Panc1 (cell line): ENCODE measurements at regions not wholly inside any gene's neighbourhood (a gene's known extent, or its start where the extent isn't known, plus 50 kb on each side); places are given as distances from the start of the nearest gene placed in this dataset.
"Not testable (repeated sequence)": the region's sequence is repeated elsewhere in the genome, so short reads cannot be mapped to it uniquely, and the experiment has no call there.

Experiments
- POLR2AphosphoS5 ChIP-seq: IDR thresholded peaks from 2 replicates; pipeline ENCODE4 v1.6.1; 2012; ENCODE audit warnings: mild to moderate bottlenecking, low read depth, low read length, moderate library complexity
- SIN3A ChIP-seq: IDR thresholded peaks from 2 replicates; pipeline ENCODE4 v1.6.1; 2012; ENCODE audit warnings: low read depth, mild to moderate bottlenecking, low read length, moderate library complexity, borderline replicate concordance; ENCODE audit not compliant: insufficient read depth
- TCF7L2 ChIP-seq: IDR thresholded peaks from 2 replicates; pipeline ENCODE4 v1.6.1; 2011; ENCODE audit warnings: mild to moderate bottlenecking, low read depth, low read length, inconsistent platforms
- TF ChIP-seq, protein P1 (sequence below): fragments of 450-650 bp; IDR thresholded peaks from 2 replicates; pipeline ENCODE4 v1.5.1; 2017; ENCODE audit warnings: mild to moderate bottlenecking
- TF ChIP-seq, protein P2 (sequence below), 2 experiments: IDR thresholded peaks; 2 replicates each; pipeline ENCODE4 v1.6.1; 2011 to 2012; ENCODE audit warnings: low read depth in 2 of 2, control low read depth in 1 of 2, low read length in 1 of 2, mild to moderate bottlenecking in 1 of 2, moderate library complexity in 1 of 2; ENCODE audit not compliant: insufficient read depth in 1 of 2

DNA sequence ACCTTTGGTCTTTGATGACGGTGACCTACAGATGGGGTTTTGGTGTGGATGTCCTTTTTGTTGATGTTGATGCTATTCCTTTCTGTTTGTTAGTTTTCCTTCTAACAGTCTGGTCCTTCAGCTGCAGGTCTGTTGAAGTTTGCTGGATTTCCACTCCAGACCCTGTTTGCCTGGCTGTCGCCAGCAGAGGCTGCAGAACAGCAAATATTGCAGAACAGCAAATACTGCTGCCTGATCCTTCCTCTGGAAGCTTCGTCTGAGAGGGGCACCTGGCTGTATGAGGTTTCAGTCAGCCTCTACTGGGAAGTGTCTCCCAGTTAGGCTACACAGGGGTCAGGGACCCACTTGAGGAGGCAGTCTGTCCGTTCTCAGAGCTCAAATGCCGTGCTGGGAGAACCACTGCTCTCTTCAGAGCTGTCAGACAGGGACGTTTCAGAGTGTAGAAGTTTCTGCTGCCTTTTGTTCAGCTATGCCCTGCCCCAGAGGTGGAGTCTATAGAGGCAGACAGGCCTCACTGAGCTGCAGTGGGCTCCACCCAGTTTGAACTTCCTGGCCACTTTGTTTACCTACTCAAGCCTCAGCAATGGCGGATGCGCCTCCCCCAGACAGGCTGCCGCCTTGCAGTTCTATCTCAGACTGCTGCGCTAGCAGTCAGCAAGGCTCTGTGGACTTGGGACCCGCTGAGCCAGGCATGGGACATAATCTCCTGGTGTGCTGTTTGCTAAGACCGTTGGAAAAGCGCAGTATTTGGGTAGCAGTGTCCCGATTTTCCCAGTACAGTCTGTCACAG lies 156.4 kb upstream of the NR3C2 start:
- TF ChIP-seq, protein P1, sequence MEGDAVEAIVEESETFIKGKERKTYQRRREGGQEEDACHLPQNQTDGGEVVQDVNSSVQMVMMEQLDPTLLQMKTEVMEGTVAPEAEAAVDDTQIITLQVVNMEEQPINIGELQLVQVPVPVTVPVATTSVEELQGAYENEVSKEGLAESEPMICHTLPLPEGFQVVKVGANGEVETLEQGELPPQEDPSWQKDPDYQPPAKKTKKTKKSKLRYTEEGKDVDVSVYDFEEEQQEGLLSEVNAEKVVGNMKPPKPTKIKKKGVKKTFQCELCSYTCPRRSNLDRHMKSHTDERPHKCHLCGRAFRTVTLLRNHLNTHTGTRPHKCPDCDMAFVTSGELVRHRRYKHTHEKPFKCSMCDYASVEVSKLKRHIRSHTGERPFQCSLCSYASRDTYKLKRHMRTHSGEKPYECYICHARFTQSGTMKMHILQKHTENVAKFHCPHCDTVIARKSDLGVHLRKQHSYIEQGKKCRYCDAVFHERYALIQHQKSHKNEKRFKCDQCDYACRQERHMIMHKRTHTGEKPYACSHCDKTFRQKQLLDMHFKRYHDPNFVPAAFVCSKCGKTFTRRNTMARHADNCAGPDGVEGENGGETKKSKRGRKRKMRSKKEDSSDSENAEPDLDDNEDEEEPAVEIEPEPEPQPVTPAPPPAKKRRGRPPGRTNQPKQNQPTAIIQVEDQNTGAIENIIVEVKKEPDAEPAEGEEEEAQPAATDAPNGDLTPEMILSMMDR = not testable (repeated sequence)
- not testable (repeated sequence) for TF ChIP-seq SIN3A, POLR2AphosphoS5, TCF7L2
- TF ChIP-seq, protein P2, sequence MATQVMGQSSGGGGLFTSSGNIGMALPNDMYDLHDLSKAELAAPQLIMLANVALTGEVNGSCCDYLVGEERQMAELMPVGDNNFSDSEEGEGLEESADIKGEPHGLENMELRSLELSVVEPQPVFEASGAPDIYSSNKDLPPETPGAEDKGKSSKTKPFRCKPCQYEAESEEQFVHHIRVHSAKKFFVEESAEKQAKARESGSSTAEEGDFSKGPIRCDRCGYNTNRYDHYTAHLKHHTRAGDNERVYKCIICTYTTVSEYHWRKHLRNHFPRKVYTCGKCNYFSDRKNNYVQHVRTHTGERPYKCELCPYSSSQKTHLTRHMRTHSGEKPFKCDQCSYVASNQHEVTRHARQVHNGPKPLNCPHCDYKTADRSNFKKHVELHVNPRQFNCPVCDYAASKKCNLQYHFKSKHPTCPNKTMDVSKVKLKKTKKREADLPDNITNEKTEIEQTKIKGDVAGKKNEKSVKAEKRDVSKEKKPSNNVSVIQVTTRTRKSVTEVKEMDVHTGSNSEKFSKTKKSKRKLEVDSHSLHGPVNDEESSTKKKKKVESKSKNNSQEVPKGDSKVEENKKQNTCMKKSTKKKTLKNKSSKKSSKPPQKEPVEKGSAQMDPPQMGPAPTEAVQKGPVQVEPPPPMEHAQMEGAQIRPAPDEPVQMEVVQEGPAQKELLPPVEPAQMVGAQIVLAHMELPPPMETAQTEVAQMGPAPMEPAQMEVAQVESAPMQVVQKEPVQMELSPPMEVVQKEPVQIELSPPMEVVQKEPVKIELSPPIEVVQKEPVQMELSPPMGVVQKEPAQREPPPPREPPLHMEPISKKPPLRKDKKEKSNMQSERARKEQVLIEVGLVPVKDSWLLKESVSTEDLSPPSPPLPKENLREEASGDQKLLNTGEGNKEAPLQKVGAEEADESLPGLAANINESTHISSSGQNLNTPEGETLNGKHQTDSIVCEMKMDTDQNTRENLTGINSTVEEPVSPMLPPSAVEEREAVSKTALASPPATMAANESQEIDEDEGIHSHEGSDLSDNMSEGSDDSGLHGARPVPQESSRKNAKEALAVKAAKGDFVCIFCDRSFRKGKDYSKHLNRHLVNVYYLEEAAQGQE (IDR thresholded peaks at IDR 0.05; ENCODE audit: insufficient read depth in 1 of 2, low read depth in 2 of 2, low read length in 1 of 2) = not testable (repeated sequence)
